Activated CD4-positive, alpha-beta T cell treated with anti-CD3 and anti-CD28 coated beads for 36 hours (primary cell): ENCODE measurements at regions not wholly inside any gene's neighbourhood (a gene's known extent, or its start where the extent isn't known, plus 50 kb on each side); places are given as distances from the start of the nearest gene placed in this dataset.

Experiments
- ATAC-seq: fragments of 200-7000 bp; cut with Tn5 transposase; one replicate; pipeline ENCODE4 v1.10.0; 2021; ENCODE audit warnings: mild to moderate bottlenecking, moderate library complexity
- CTCF ChIA-PET: fragments of 350-600 bp; sonication (Branson Sonifier 250); formaldehyde crosslinking; loops from one replicate; lab custom pipeline; 2021; ENCODE audit warnings: antibody characterized with exemption; lab: Charles Lee
- POLR2A ChIA-PET: fragments of 350-600 bp; sonication (Branson Sonifier 250); formaldehyde crosslinking; loops from one replicate; lab custom pipeline; 2021; ENCODE audit warnings: antibody characterized with exemption, inconsistent platforms; lab: Charles Lee
- DNase-seq: peaks from one replicate; pipeline ENCODE4 v3.0.0-alpha.2; 2020
- H3K27ac Mint-ChIP-seq: one replicate; pipeline ENCODE4 v1.8.0; 2021; ENCODE audit warnings: mixed read lengths
- H3K27me3 Mint-ChIP-seq: one replicate; pipeline ENCODE4 v1.8.0; 2021; ENCODE audit warnings: mixed read lengths
- H3K36me3 Mint-ChIP-seq: one replicate; pipeline ENCODE4 v1.8.0; 2021; ENCODE audit warnings: low read depth, mixed read lengths
- H3K4me1 Mint-ChIP-seq: one replicate; pipeline ENCODE4 v1.8.0; 2021; ENCODE audit warnings: mixed read lengths
- H3K4me3 Mint-ChIP-seq: one replicate; pipeline ENCODE4 v1.8.0; 2021; ENCODE audit warnings: mild to moderate bottlenecking, moderate library complexity, mixed read lengths
- H3K9me3 Mint-ChIP-seq: one replicate; pipeline ENCODE4 v1.8.0; 2021; ENCODE audit warnings: low read depth, mixed read lengths
- intact Hi-C, 2 experiments: fragments of 100-400 bp; cut with DNase I in 1 of 2; cut with micrococcal nuclease in 1 of 2; formaldehyde crosslinking; loops; one replicate each; pipeline versions ENCODE4 v1.14.2 to v1.15.1; 2022 to 2024; cut with DNase I, micrococcal nuclease

- H3K9me3 Mint-ChIP-seq: peaks cover 27% of the 10 kb centered on the region
- H3K4me1 Mint-ChIP-seq: peaks cover 21% of the 10 kb centered on the region
- H3K27ac Mint-ChIP-seq: peak overlapping the region; percentile 44
- no peak overlapping the region for H3K4me3 Mint-ChIP-seq
- ChIA-PET CTCF (interaction anchor here (1.0 to 1.4 kb wide), 5 partner anchors 14 to 85 kb away, joined by 3 to 5 read pairs (median 3); no protein-coding TSS in a partner anchor), POLR2A (interaction anchor here (0.6 to 1.8 kb wide), 3 partner anchors 32 to 76 kb away, joined by 4 to 31 read pairs (median 14); no protein-coding TSS in a partner anchor)
- H3K27me3 Mint-ChIP-seq: no peaks in the 10 kb centered on the region
- peaks cover 6% of the 10 kb centered on the region for H3K36me3 Mint-ChIP-seq
- intact Hi-C loops: loop anchor here (2.0 kb wide), 3 partner anchors 60 to 78 kb away; partner anchors contain the start of genes MRPS6 (in 1 of the 2) and SLC5A3 (in 1 of the 2)
- peak; percentile 43 for DNase-seq
- ATAC-seq: peak; percentile 60
Measured at GRCh38 chr21:34009193-34009592, 64.2 kb upstream of the MRPS6 start.

GRCh38 chr21:34008618-34009017 lies 64.8 kb upstream of the MRPS6 start:
- H3K36me3 Mint-ChIP-seq: peaks cover 6% of the 10 kb centered on the region
- H3K9me3 Mint-ChIP-seq: peaks cover 25% of the 10 kb centered on the region
- no peak overlapping the region for H3K4me3 Mint-ChIP-seq
- peak; percentile 96 for ATAC-seq
- intact Hi-C loops: loop anchor here (1.0 to 2.0 kb wide), 5 partner anchors 32 to 78 kb away; partner anchors contain the start of genes MRPS6 (in 1 of the 2) and SLC5A3 (in 1 of the 2)
- H3K27ac Mint-ChIP-seq: peak overlapping the region; percentile 44
- H3K27me3 Mint-ChIP-seq: no peaks in the 10 kb centered on the region
- CTCF ChIA-PET: interaction anchor here (0.6 to 1.4 kb wide), 8 partner anchors 14 to 226 kb away, joined by 3 to 5 read pairs (median 3); no protein-coding TSS in a partner anchor
- peak; percentile 89 for DNase-seq
- POLR2A ChIA-PET: interaction anchor here (0.6 to 1.8 kb wide), 3 partner anchors 32 to 68 kb away, joined by 3 to 31 read pairs (median 14); no protein-coding TSS in a partner anchor
- peaks cover 21% of the 10 kb centered on the region for H3K4me1 Mint-ChIP-seq

- CTCF ChIA-PET: no interaction called here
- Mint-ChIP-seq H3K27ac (no peak overlapping the region), H3K27me3 (no peaks in the 10 kb centered on the region), H3K4me1 (peaks cover 21% of the 10 kb centered on the region), H3K4me3 (no peak overlapping the region), H3K36me3 (peaks cover 3% of the 10 kb centered on the region), H3K9me3 (peaks cover 14% of the 10 kb centered on the region)
- ATAC-seq (no peak), DNase-seq (no peak)
- intact Hi-C loops: no loop called here
- POLR2A ChIA-PET: no interaction called here
Measured at GRCh38 chr21:34006611-34007168, 66.7 kb upstream of the MRPS6 start.

DNA sequence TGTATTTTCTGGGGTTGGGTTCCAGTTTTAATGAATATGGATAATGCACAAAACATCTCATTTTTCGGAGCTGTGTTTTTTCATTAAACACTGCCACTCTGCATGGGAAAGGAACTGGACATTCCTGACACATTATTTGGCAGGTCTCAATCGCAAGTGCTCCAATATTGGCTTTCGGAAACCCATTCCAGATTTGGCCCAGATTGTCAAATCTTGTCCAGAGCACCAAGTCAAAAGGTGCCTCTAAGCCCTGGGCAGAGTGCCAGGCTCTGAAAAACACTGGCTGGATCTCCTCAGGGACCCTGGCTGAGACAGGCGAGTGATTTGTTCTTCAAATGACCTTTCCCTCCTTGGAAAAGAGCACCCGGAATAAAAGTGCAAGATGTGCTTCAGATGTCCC lies 68.4 kb upstream of the MRPS6 start:
- ATAC-seq (no peak), DNase-seq (no peak)
- intact Hi-C loops: no loop called here
- CTCF ChIA-PET: interaction anchor here (0.8 kb wide), 1 partner anchor 81 kb away, joined by 3 read pairs; no protein-coding TSS in a partner anchor
- no peaks in the 10 kb centered on the region for H3K27me3 Mint-ChIP-seq
- H3K27ac Mint-ChIP-seq: no peak overlapping the region
- no peak overlapping the region for H3K4me3 Mint-ChIP-seq
- H3K4me1 Mint-ChIP-seq: peaks cover 23% of the 10 kb centered on the region
- POLR2A ChIA-PET: no interaction called here
- H3K36me3 Mint-ChIP-seq: no peaks in the 10 kb centered on the region
- peaks cover 9% of the 10 kb centered on the region for H3K9me3 Mint-ChIP-seq

DNA sequence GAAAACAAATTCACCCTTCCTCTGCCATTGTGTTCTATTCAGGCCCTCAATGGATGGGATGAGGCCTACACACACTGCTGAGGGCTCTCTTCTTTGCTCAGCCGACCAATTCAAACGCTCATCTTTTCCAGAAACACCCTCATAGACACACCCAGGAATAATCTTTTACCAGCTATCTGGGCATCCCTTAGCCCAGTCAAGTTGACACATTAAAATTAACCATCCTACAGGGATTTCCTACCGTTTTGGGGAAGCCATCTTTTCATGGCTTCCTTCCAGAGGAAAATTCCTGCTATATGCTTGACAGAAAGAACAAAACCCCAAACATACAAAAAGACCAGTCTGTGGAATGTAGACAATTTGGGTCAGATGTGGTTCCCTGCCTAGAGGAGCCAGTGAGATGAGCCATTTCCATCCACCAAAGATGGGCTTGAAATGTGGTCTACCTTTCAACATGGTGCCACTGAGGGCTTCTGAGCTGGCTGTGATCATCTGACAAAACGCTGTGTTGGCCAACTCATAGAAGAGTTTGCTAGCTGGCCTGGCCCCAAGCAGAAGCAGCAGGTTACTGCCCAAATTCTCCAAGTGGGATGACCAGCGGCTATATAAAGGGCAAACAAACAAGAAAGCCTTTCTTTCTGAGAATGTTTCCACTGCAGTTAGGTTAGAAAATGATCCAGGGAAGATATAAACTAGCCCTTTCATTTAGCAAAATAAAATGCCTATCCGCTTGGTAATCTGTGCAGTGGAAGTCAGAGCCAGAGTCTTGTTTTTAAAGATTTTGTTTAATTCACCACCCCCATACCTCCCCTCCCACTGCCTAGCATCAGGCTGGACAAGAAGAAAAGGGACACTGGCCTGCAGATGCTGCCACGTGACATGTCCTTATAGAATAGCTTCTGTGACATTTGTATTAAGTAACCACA lies 69.1 kb upstream of the MRPS6 start:
- Mint-ChIP-seq H3K4me1 (peaks cover 24% of the 10 kb centered on the region), H3K27me3 (no peaks in the 10 kb centered on the region), H3K9me3 (peaks cover 9% of the 10 kb centered on the region), H3K27ac (peak overlapping the region; percentile 17), H3K4me3 (no peak overlapping the region), H3K36me3 (no peaks in the 10 kb centered on the region)
- DNase-seq (no peak), ATAC-seq (no peak)
- CTCF ChIA-PET: interaction anchor here (0.6 to 0.9 kb wide), 3 partner anchors 13 to 80 kb away, joined by 3 to 4 read pairs (median 3); no protein-coding TSS in a partner anchor
- intact Hi-C loops: no loop called here
- POLR2A ChIA-PET: no interaction called here

DNA sequence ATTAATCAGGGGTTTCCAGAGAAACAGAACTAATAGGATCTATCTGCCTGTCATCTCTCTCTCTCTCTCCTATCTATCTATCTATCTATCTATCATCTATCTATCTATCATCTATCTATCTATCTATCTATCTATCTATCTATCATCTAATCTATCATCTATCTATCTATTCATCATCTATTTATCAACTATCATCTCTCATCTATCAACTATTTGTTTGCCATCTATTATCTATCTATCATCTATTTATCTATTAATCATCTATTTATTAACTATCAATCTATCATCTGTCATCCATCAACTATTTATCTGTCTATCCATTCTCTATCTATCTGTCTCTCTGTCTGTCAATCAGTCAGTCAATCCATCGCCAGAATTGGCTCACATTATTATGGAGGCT lies 70.0 kb upstream of the MRPS6 start:
- ChIA-PET POLR2A (no interaction called here), CTCF (interaction anchor here (0.6 to 0.9 kb wide), 2 partner anchors 14 to 79 kb away, joined by 3 to 4 read pairs; no protein-coding TSS in a partner anchor)
- H3K27me3 Mint-ChIP-seq: no peaks in the 10 kb centered on the region
- no peak overlapping the region for H3K27ac Mint-ChIP-seq
- no peak overlapping the region for H3K4me3 Mint-ChIP-seq
- no peak for ATAC-seq
- H3K9me3 Mint-ChIP-seq: peaks cover 6% of the 10 kb centered on the region
- DNase-seq: no peak
- no peaks in the 10 kb centered on the region for H3K36me3 Mint-ChIP-seq
- intact Hi-C loops: no loop called here
- H3K4me1 Mint-ChIP-seq: peaks cover 23% of the 10 kb centered on the region

DNA sequence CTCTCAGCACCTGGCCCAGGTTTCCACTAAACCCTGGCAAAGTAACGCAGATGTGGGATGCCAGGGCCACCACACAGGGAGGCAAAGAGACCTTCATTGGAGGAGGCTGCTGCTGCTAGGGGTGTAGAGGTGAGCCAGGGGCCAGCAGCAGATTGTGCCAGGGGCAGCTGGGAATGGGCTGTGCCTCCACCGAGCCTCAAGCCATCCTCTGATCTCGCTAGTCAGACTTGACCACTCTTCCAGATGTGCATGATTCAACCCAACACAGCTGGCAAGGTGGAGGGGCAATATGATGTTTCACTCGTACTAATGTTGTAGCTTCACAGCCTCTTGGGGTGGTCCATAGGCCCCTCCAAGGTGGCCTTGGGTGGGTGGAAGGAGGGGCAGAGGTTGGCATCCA lies 73.0 kb upstream of the MRPS6 start:
- no peak for ATAC-seq
- CTCF ChIA-PET: no interaction called here
- intact Hi-C loops: no loop called here
- H3K27ac Mint-ChIP-seq: no peak overlapping the region
- H3K9me3 Mint-ChIP-seq: peaks cover 7% of the 10 kb centered on the region
- peaks cover 4% of the 10 kb centered on the region for H3K36me3 Mint-ChIP-seq
- no peak for DNase-seq
- peaks cover 21% of the 10 kb centered on the region for H3K4me1 Mint-ChIP-seq
- H3K27me3 Mint-ChIP-seq: no peaks in the 10 kb centered on the region
- no peak overlapping the region for H3K4me3 Mint-ChIP-seq
- POLR2A ChIA-PET: no interaction called here

- DNase-seq (no peak), ATAC-seq (no peak)
- ChIA-PET POLR2A (no interaction called here), CTCF (interaction anchor here (0.7 to 1.7 kb wide), 6 partner anchors 12 to 987 kb away, joined by 3 to 6 read pairs (median 4); no protein-coding TSS in a partner anchor)
- no peak overlapping the region for H3K4me3 Mint-ChIP-seq
- peaks cover 21% of the 10 kb centered on the region for H3K4me1 Mint-ChIP-seq
- no peak overlapping the region for H3K27ac Mint-ChIP-seq
- H3K9me3 Mint-ChIP-seq: peaks cover 5% of the 10 kb centered on the region
- no peaks in the 10 kb centered on the region for H3K27me3 Mint-ChIP-seq
- intact Hi-C loops: no loop called here
- peaks cover 4% of the 10 kb centered on the region for H3K36me3 Mint-ChIP-seq
Measured at GRCh38 chr21:33998809-33999208, 74.6 kb upstream of the MRPS6 start.

DNA sequence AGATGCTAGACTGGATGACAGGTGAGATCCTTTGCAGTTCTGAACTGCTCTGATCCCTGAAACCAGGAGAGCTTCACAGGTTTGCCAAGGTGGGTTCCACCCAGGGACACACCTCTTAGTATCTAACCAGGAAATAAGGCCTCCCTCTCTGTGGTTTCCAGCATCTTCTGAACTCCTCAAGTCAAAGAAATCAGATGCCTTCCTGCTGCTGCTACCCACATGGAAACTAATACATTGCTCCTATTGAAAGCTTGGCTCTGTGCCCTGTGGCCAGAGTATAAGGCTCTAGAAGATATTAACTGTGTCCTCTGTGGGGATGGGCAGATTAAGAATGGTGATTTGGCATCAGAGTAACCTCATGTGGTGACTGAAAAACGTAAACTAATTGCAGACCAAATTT lies 75.0 kb upstream of the MRPS6 start:
- peaks cover 4% of the 10 kb centered on the region for H3K36me3 Mint-ChIP-seq
- CTCF ChIA-PET: interaction anchor here (0.8 to 1.7 kb wide), 2 partner anchors 74 to 988 kb away, joined by 3 to 6 read pairs; no protein-coding TSS in a partner anchor
- no peak for DNase-seq
- no peak overlapping the region for H3K4me3 Mint-ChIP-seq
- H3K4me1 Mint-ChIP-seq: peaks cover 21% of the 10 kb centered on the region
- no peaks in the 10 kb centered on the region for H3K27me3 Mint-ChIP-seq
- POLR2A ChIA-PET: no interaction called here
- H3K27ac Mint-ChIP-seq: no peak overlapping the region
- ATAC-seq: no peak
- H3K9me3 Mint-ChIP-seq: peaks cover 5% of the 10 kb centered on the region
- intact Hi-C loops: no loop called here

DNA sequence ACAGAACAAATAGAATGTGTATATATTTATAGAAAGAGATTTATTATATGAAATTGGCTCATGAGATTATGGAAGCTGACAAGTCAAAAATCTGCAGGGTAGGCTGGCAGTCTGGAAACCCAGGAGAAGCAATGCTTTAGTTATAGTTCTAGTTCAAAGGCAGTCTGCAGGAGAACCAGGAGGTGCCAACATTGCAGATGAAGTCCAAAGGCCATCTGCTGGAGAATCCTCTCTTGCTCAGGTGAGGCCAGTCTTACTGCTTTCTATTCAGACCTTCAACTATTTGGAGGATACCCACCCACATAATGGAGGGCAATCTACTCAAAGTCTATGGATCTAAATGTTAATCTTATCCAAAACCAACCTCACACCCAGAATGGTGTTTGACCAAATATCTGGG lies 75.9 kb upstream of the MRPS6 start:
- intact Hi-C loops: no loop called here
- Mint-ChIP-seq H3K36me3 (peaks cover 4% of the 10 kb centered on the region), H3K9me3 (peaks cover 5% of the 10 kb centered on the region), H3K4me1 (peaks cover 21% of the 10 kb centered on the region), H3K27ac (no peak overlapping the region), H3K27me3 (no peaks in the 10 kb centered on the region), H3K4me3 (no peak overlapping the region)
- CTCF ChIA-PET: interaction anchor here (0.7 to 1.7 kb wide), 2 partner anchors 15 to 73 kb away, joined by 3 to 6 read pairs; no protein-coding TSS in a partner anchor
- DNase-seq (no peak), ATAC-seq (no peak)
- POLR2A ChIA-PET: no interaction called here

- CTCF ChIA-PET: interaction anchor here (0.5 to 1.0 kb wide), 2 partner anchors 70 to 97 kb away, joined by 3 read pairs; no protein-coding TSS in a partner anchor
- Mint-ChIP-seq H3K27me3 (no peaks in the 10 kb centered on the region), H3K4me3 (no peak overlapping the region), H3K27ac (no peak overlapping the region), H3K9me3 (peaks cover 9% of the 10 kb centered on the region), H3K36me3 (peaks cover 4% of the 10 kb centered on the region), H3K4me1 (peaks cover 13% of the 10 kb centered on the region)
- POLR2A ChIA-PET: no interaction called here
- DNase-seq (no peak), ATAC-seq (no peak)
- intact Hi-C loops: no loop called here
Measured at GRCh38 chr21:33994373-33994772, 78.8 kb upstream of the ATP5PO start.
